GM10266 (cell line): ENCODE measurements at regions not wholly inside any gene's neighbourhood (a gene's known extent, or its start where the extent isn't known, plus 50 kb on each side); places are given as distances from the start of the nearest gene placed in this dataset.

Experiments
- DNase-seq: peaks from one replicate; pipeline ENCODE4 v3.0.0; 2012; ENCODE audit errors: extremely low spot score
- TF ChIP-seq, protein P1 (sequence below): IDR thresholded peaks from 2 replicates; pipeline ENCODE4 v1.5.1; 2012; ENCODE audit warnings: mild to moderate bottlenecking, low read depth; ENCODE audit not compliant: control insufficient read depth, insufficient read depth; ENCODE audit errors: missing control alignments

GRCh38 chr10:108515821-108516220, 1351.3 kb upstream of the SORCS1 start:
- DNase-seq: no peak
- TF ChIP-seq, protein P1, sequence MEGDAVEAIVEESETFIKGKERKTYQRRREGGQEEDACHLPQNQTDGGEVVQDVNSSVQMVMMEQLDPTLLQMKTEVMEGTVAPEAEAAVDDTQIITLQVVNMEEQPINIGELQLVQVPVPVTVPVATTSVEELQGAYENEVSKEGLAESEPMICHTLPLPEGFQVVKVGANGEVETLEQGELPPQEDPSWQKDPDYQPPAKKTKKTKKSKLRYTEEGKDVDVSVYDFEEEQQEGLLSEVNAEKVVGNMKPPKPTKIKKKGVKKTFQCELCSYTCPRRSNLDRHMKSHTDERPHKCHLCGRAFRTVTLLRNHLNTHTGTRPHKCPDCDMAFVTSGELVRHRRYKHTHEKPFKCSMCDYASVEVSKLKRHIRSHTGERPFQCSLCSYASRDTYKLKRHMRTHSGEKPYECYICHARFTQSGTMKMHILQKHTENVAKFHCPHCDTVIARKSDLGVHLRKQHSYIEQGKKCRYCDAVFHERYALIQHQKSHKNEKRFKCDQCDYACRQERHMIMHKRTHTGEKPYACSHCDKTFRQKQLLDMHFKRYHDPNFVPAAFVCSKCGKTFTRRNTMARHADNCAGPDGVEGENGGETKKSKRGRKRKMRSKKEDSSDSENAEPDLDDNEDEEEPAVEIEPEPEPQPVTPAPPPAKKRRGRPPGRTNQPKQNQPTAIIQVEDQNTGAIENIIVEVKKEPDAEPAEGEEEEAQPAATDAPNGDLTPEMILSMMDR: no peak

GRCh38 chr10:108500396-108500795, 1335.9 kb upstream of the SORCS1 start:
- TF ChIP-seq, protein P1: no peak
- no peak for DNase-seq

GRCh38 chr10:108496106-108496505, 1331.6 kb upstream of the SORCS1 start:
- TF ChIP-seq, protein P1: no peak

DNA sequence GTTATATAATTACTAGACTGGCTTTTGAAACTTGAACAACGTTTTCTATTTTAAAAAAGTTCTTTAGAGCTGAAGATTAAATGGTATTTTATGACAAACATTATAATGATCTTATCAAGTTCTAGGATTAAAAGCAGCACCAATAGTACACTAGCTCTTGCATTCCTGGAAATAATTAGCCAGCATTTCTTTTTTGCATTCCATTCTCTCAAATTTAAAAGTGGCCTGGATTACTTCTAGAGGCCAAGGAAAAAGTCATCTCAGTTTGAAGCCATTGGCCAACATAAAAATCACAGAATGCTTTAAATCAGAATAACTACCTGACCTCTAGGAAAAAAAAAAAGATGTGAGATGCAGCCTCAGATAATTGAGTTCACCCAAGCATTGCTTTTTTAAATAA, 1326.4 kb upstream of the SORCS1 start:
- no peak for DNase-seq
- TF ChIP-seq, protein P1: no peak

More at GRCh38 chr10:108496106-108496505, 1331.6 kb upstream of the SORCS1 start:
- no peak for DNase-seq

- DNase-seq: no peak
- TF ChIP-seq, protein P1: no peak
Observed at GRCh38 chr10:108471420-108471819, 1306.9 kb upstream of the SORCS1 start.

DNA sequence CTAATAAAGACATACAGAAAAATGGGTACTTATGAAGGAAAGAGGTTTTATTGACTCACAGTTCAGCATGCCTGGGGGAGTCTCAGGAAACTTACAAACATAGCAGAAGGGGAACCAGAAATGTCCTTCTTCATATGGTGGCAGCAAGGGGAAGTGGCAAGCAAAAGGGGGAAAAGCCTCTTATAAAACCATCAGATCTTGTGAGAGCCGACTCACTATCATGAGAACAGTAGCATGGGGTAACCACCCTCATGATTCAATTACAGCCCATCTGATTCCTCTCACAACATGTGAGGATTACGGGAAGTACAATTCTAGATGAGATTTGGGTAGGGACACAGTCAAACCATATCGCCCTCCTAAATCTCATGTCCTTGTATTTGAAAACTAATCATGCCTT, 1305.4 kb upstream of the SORCS1 start:
- DNase-seq: no peak
- TF ChIP-seq, protein P1: no peak

GRCh38 chr10:108465871-108466641, 1301.5 kb upstream of the SORCS1 start:
- TF ChIP-seq, protein P1: no peak
- DNase-seq: no peak
